Endothelial cell of umbilical vein (primary cell): ENCODE measurements at regions not wholly inside any gene's neighbourhood (a gene's known extent, or its start where the extent isn't known, plus 50 kb on each side); places are given as distances from the start of the nearest gene placed in this dataset.

ENCODE experiments used
- BruUV-seq: library from RNA; stranded (reverse); fragments of 400-500 nt; replicated peaks from 2 replicates; lab custom pipeline; 2021; lab: Mats Ljungman, UMichigan
- CTCF ChIA-PET: fragments of 300-600, 350-600 bp; sonication (Branson Sonifier 250); formaldehyde crosslinking; loops from one replicate; lab custom pipeline; 2021; ENCODE audit warnings: antibody characterized with exemption, inconsistent platforms; lab: Charles Lee
- POLR2A ChIA-PET: fragments of 300-600, 350-600 bp; sonication (Branson Sonifier 250); formaldehyde crosslinking; loops from one replicate; lab custom pipeline; 2021; ENCODE audit warnings: antibody characterized with exemption, inconsistent platforms; lab: Charles Lee
- DNase-seq: peaks from one replicate; pipeline ENCODE4 v3.0.0-alpha.2; 2011; ENCODE audit warnings: low read depth, low spot score
- FAIRE-seq: peaks from 2 replicates; lab custom pipeline; 2011; peaks lifted over from hg19 to GRCh38; lab: Jason Lieb, UNC
- H2AFZ ChIP-seq: 2 replicates; pipeline ENCODE4 v1.6.0; 2012; ENCODE audit warnings: low read depth, low read length, control low read depth, inconsistent platforms
- H3K27ac ChIP-seq: 2 replicates; pipeline ENCODE4 v1.5.1; 2011; ENCODE audit warnings: low read depth, mild to moderate bottlenecking, control low read depth, low read length, moderate library complexity; ENCODE audit not compliant: insufficient read depth
- H3K27me3 ChIP-seq, 2 experiments: 2 replicates each; pipeline versions ENCODE4 v1.6.0 to v1.6.1; 2011; ENCODE audit warnings: low read length in 2 of 2, mixed read lengths in 1 of 2; ENCODE audit not compliant: control insufficient read depth in 2 of 2, insufficient read depth in 2 of 2
- H3K36me3 ChIP-seq, 2 experiments: 2 replicates in 1 of 2; 3 replicates in 1 of 2; pipeline ENCODE4 v1.5.1; 2011; ENCODE audit warnings: low read length in 2 of 2, mild to moderate bottlenecking in 1 of 2, moderate library complexity in 1 of 2; ENCODE audit not compliant: control insufficient read depth in 2 of 2, insufficient read depth in 2 of 2; ENCODE audit errors: extremely low read depth in 1 of 2
- H3K4me1 ChIP-seq: 3 replicates; pipeline ENCODE4 v1.5.1; 2011; ENCODE audit warnings: mild to moderate bottlenecking, low read length; ENCODE audit not compliant: control insufficient read depth, insufficient read depth; ENCODE audit errors: extremely low read depth
- H3K4me2 ChIP-seq: 2 replicates; pipeline ENCODE4 v1.6.1; 2011; ENCODE audit warnings: low read length, control low read depth, mixed read lengths; ENCODE audit not compliant: insufficient read depth
- H3K4me3 ChIP-seq, 3 experiments: fragments of 200-600 bp in 1 of 3; sonication (generic), shearing (Covaris generic) in 1 of 3; replicated peaks in 1 of 3; 2 replicates each; pipeline ENCODE4 v1.5.1; 2011 to 2016; ENCODE audit warnings: control low read depth in 3 of 3, low read length in 3 of 3, mild to moderate bottlenecking in 2 of 3, inconsistent platforms in 1 of 3, low read depth in 1 of 3, moderate library complexity in 1 of 3; ENCODE audit not compliant: insufficient read depth in 1 of 3
- H3K79me2 ChIP-seq: 2 replicates; pipeline ENCODE4 v1.6.0; 2012; ENCODE audit warnings: low read length, inconsistent platforms; ENCODE audit not compliant: control insufficient read depth, insufficient read depth
- H3K9ac ChIP-seq: replicated peaks from 2 replicates; pipeline ENCODE3; 2011; ENCODE audit warnings: low read length, control low read depth; ENCODE audit not compliant: insufficient read depth; ENCODE audit errors: extremely low read depth
- H3K9me1 ChIP-seq: replicated peaks from 3 replicates; pipeline ENCODE4 v1.6.0; 2011; ENCODE audit warnings: mild to moderate bottlenecking, low read length; ENCODE audit not compliant: control insufficient read depth, insufficient read depth; ENCODE audit errors: extremely low read depth
- H3K9me3 ChIP-seq: replicated peaks from 2 replicates; pipeline ENCODE4 v1.5.1; 2012; ENCODE audit warnings: low read length, inconsistent platforms; ENCODE audit not compliant: control insufficient read depth, insufficient read depth
- H4K20me1 ChIP-seq: replicated peaks from 2 replicates; pipeline ENCODE3; 2011; ENCODE audit warnings: mild to moderate bottlenecking, low read length; ENCODE audit not compliant: control insufficient read depth, insufficient read depth; ENCODE audit errors: extremely low read depth
- EZH2 ChIP-seq: IDR thresholded peaks from 2 replicates; pipeline ENCODE4 v1.6.1; 2012; ENCODE audit warnings: borderline replicate concordance, low read depth, mild to moderate bottlenecking, moderate library complexity, low read length, inconsistent platforms; ENCODE audit not compliant: severe bottlenecking
- FOS ChIP-seq: IDR thresholded peaks from 2 replicates; pipeline ENCODE4 v1.6.1; 2011; ENCODE audit warnings: mild to moderate bottlenecking, low read length, moderate library complexity, borderline replicate concordance; ENCODE audit not compliant: insufficient read depth
- GATA2 ChIP-seq: IDR thresholded peaks from 2 replicates; pipeline ENCODE4 v1.7.0; 2011; ENCODE audit warnings: low read depth, mild to moderate bottlenecking, moderate library complexity, mixed read lengths, low read length; ENCODE audit not compliant: insufficient read length, insufficient read depth
- JUN ChIP-seq: IDR thresholded peaks from 2 replicates; pipeline ENCODE4 v1.6.1; 2011; ENCODE audit warnings: borderline replicate concordance, low read depth; ENCODE audit not compliant: insufficient read length, insufficient read depth
- MYC ChIP-seq: IDR thresholded peaks from one replicate; pipeline ENCODE4 v1.6.1; 2011; ENCODE audit warnings: mild to moderate bottlenecking, low read depth, low read length
- POLR2A ChIP-seq: IDR thresholded peaks from 2 replicates; pipeline ENCODE4 v1.6.1; 2012; ENCODE audit warnings: low read depth, mild to moderate bottlenecking, control low read depth, low read length
- POLR2AphosphoS5 ChIP-seq: IDR thresholded peaks from 2 replicates; pipeline ENCODE4 v1.6.1; 2012; ENCODE audit warnings: low read depth, mild to moderate bottlenecking, control low read depth, low read length, moderate library complexity; ENCODE audit not compliant: insufficient read depth
- dilution Hi-C: fragments of 300-500 bp; cut with MboI; formaldehyde crosslinking; loops from one replicate; pipeline ENCODE4 v1.15.0; 2019; ENCODE audit warnings: low sequenced_read_pairs; ENCODE audit not compliant: extremely low pct_ligation_motif_present
- intact Hi-C: fragments of 100-400 bp; cut with micrococcal nuclease; formaldehyde crosslinking; loops from one replicate; pipeline ENCODE4 v1.10.0; 2022
- TF ChIP-seq, protein P1 (sequence below), 2 donors: IDR thresholded peaks; 1 replicate in 1 of 2; 2 replicates in 1 of 2; pipeline ENCODE4 v1.5.1; 2011; ENCODE audit warnings: low read length in 2 of 2, mild to moderate bottlenecking in 2 of 2, moderate library complexity in 2 of 2, control low read depth in 1 of 2, inconsistent platforms in 1 of 2, low read depth in 1 of 2; ENCODE audit not compliant: insufficient read depth in 1 of 2; ENCODE audit errors: extremely low read depth in 1 of 2
- TF ChIP-seq, protein P2 (sequence below): IDR thresholded peaks from 2 replicates; pipeline ENCODE4 v1.6.1; 2011; ENCODE audit not compliant: insufficient read depth, insufficient read length

DNA sequence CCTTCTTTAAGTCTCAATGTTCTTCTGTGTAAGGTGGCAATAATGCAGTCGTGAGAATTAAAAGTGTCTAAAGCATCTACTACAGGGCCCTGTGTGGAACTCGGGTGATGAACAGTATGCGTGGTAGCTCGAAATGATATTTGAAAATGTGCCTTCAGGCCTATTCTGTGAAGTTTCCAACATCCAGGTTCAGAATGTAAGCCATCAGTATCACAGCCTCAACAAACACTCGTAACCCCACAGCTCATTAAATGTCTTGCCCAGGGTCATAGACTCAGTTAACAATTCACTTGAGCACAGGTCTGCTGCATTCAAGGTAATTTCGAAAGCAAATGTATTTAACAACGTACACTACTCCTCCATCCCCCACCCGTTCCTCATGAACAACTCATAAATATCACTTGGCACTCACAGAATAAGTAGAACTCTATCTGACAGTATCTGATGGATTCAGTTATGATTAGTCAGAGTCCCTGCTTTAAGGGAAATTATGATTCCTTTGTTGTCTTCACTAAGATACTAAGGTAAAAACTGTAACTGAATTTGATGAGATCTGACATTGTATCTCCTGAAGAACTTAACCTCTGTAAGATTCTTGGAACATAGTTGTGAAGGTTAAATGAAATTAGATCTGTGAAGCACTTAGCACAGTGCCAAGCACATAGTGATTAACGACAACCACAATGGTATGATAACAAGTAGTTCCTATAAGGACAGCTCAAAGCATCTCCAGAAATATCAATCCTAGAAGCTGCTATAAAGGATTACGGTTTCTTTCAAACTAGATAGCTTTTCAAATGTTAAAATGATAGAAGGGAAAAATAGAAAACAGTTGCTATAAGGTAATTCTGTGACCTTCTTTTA lies 642.3 kb downstream of the TBL1XR1 start:
- ChIA-PET CTCF (no interaction called here), POLR2A (no interaction called here)
- no peaks in the 10 kb centered on the region for H3K36me3 ChIP-seq
- no peak for FAIRE-seq
- H3K79me2 ChIP-seq, result no peaks in the 10 kb centered on the region
- H3K27ac ChIP-seq, result no peak overlapping the region
- H2AFZ ChIP-seq, result no peak overlapping the region
- no peaks in the 10 kb centered on the region for H3K4me1 ChIP-seq
- H3K4me2 ChIP-seq, result no peak overlapping the region
- no peaks in the 10 kb centered on the region for H3K9me1 ChIP-seq
- no peak overlapping the region for H3K4me3 ChIP-seq
- no peaks in the 10 kb centered on the region for H3K27me3 ChIP-seq
- DNase-seq, result no peak
- BruUV-seq, result no TSS peak
- intact Hi-C loops (no loop called here), dilution Hi-C loops (no loop called here)
- no peaks in the 10 kb centered on the region for H4K20me1 ChIP-seq
- no peaks in the 10 kb centered on the region for H3K9me3 ChIP-seq
- TF ChIP-seq GATA2 (no peak), EZH2 (no peak), FOS (no peak), POLR2A (no peak), MYC (no peak), JUN (no peak), POLR2AphosphoS5 (no peak)
- TF ChIP-seq, protein P1, sequence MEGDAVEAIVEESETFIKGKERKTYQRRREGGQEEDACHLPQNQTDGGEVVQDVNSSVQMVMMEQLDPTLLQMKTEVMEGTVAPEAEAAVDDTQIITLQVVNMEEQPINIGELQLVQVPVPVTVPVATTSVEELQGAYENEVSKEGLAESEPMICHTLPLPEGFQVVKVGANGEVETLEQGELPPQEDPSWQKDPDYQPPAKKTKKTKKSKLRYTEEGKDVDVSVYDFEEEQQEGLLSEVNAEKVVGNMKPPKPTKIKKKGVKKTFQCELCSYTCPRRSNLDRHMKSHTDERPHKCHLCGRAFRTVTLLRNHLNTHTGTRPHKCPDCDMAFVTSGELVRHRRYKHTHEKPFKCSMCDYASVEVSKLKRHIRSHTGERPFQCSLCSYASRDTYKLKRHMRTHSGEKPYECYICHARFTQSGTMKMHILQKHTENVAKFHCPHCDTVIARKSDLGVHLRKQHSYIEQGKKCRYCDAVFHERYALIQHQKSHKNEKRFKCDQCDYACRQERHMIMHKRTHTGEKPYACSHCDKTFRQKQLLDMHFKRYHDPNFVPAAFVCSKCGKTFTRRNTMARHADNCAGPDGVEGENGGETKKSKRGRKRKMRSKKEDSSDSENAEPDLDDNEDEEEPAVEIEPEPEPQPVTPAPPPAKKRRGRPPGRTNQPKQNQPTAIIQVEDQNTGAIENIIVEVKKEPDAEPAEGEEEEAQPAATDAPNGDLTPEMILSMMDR (IDR thresholded peaks at IDR 0.05; ENCODE audit: extremely low read depth in 1 of 2, insufficient read depth in 1 of 2, low read depth in 1 of 2, low read length in 2 of 2), result no peak
- TF ChIP-seq, protein P2, sequence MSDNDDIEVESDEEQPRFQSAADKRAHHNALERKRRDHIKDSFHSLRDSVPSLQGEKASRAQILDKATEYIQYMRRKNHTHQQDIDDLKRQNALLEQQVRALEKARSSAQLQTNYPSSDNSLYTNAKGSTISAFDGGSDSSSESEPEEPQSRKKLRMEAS, result no peak
- H3K9ac ChIP-seq, result no peak overlapping the region
